ENCODE measurements at regions not wholly inside any gene's neighbourhood (a gene's known extent, or its start where the extent isn't known, plus 50 kb on each side); places are given as distances from the start of the nearest gene placed in this dataset.

GRCh38 chr12:42690264-42690663 lies 100.7 kb upstream of the PRICKLE1 start:
- TF ChIP-seq, protein P1, sequence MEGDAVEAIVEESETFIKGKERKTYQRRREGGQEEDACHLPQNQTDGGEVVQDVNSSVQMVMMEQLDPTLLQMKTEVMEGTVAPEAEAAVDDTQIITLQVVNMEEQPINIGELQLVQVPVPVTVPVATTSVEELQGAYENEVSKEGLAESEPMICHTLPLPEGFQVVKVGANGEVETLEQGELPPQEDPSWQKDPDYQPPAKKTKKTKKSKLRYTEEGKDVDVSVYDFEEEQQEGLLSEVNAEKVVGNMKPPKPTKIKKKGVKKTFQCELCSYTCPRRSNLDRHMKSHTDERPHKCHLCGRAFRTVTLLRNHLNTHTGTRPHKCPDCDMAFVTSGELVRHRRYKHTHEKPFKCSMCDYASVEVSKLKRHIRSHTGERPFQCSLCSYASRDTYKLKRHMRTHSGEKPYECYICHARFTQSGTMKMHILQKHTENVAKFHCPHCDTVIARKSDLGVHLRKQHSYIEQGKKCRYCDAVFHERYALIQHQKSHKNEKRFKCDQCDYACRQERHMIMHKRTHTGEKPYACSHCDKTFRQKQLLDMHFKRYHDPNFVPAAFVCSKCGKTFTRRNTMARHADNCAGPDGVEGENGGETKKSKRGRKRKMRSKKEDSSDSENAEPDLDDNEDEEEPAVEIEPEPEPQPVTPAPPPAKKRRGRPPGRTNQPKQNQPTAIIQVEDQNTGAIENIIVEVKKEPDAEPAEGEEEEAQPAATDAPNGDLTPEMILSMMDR (IDR thresholded peaks at IDR 0.05; ENCODE audit: insufficient read depth, low read length) = no peak
- no peak for TF ChIP-seq REST (IDR thresholded peaks at IDR 0.05; ENCODE audit: insufficient replicate concordance, low read depth)

All from HL-60 (cell line).